WI38 (cell line): ENCODE measurements at regions not wholly inside any gene's neighbourhood (a gene's known extent, or its start where the extent isn't known, plus 50 kb on each side); places are given as distances from the start of the nearest gene placed in this dataset.

Experiments used
- H3K4me3 ChIP-seq: 2 replicates; pipeline ENCODE4 v1.5.1; 2011; ENCODE audit warnings: low read depth, mild to moderate bottlenecking, control low read depth, low read length
- CTCF ChIP-seq: IDR thresholded peaks from 2 replicates; pipeline ENCODE4 v1.5.1; 2012; ENCODE audit warnings: low read depth, mild to moderate bottlenecking, control low read depth, low read length

GRCh38 chr10:8453587-8453986 is 399.1 kb downstream of the GATA3 start:
- TF ChIP-seq CTCF, result no peak
- no peak overlapping the region for H3K4me3 ChIP-seq

- no peak overlapping the region for H3K4me3 ChIP-seq
- TF ChIP-seq CTCF, result no peak
Measured at GRCh38 chr10:8454357-8454756, 399.9 kb downstream of the GATA3 start.

DNA sequence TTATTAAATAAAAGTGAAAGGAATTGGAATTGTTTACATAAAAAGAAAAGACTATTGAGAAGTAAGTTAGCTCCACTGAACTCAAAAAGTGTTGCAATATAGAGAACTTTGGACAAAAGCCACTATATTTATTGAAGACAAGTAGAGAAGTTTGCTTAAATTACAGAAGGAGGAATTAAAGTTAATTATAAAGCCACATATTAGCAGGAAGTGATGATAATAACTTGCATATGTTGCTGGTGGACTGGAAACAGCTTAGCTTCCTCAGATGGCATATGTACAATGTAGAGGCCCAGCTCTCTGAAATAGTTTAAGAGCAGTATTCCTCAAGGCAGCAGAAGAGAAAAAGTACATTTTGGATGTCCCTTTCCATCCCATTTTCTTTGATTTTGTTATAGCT is 400.7 kb downstream of the GATA3 start:
- H3K4me3 ChIP-seq, result no peak overlapping the region
- TF ChIP-seq CTCF, result no peak

DNA sequence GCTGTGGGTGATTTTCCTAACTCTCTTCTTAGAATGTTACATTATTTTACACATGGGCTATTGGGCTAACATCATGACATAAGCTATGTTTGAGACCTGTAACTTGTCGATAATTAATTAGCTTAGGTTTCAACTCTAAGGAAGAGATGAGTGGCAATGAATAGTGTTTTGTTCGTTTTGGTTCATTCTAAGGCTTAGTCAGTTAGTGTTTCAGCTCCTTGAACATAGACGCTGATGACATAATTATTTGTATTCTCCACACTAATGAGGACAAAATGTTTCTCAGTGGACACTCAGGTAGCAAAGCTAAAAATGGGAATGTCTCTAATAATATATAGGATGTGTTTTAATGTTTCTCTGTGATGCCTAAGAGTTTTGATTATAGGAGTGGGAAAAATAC is 401.9 kb downstream of the GATA3 start:
- no peak for TF ChIP-seq CTCF
- no peak overlapping the region for H3K4me3 ChIP-seq

DNA sequence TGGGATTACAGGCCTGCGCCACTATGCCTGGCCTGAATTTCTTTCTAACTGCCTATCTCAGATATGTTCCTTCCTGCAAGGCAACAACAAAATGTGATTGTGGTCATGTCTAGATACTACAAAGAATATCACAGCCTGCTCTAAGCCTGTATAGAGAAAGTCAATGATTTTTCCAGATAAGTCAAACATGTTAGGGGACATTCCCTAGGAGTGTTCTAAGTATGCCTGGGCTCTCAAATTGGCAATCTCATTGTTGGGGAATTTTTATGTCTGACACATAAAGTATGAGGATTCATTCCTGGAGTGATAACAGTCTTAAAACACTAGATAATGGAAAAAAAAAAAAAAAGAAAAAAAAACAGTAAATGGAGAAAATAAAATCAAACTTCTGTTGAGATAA is 406.1 kb downstream of the GATA3 start:
- TF ChIP-seq CTCF, result no peak
- no peak overlapping the region for H3K4me3 ChIP-seq

GRCh38 chr10:8462565-8462964 is 408.1 kb downstream of the GATA3 start:
- TF ChIP-seq CTCF, result no peak
- no peak overlapping the region for H3K4me3 ChIP-seq

- no peak overlapping the region for H3K4me3 ChIP-seq
- no peak for TF ChIP-seq CTCF
Measured at GRCh38 chr10:8463853-8464252, 409.4 kb downstream of the GATA3 start.
